K562 (cell line): ENCODE measurements at regions not wholly inside any gene's neighbourhood (a gene's known extent, or its start where the extent isn't known, plus 50 kb on each side); places are given as distances from the start of the nearest gene placed in this dataset.

ENCODE experiments used
- ATAC-seq: fragments of 200-7000 bp; cut with Tn5 transposase; 3 replicates; pipeline ENCODE4 v1.9.1; 2020; ENCODE audit warnings: moderate library complexity
- BruUV-seq: library from RNA; stranded (reverse); fragments of 400-500 nt; replicated peaks from 2 replicates; lab custom pipeline; 2021; lab: Mats Ljungman, UMichigan
- CTCF ChIA-PET: fragments of 300-600 bp; formaldehyde crosslinking; extraction: SDS; loops from one replicate; lab custom pipeline; 2021; ENCODE audit warnings: low intra/inter-chr PET ratio; lab: Yijun Ruan, JAX
- POLR2A ChIA-PET: fragments of 300-600, 350-650 bp; sonication (Branson Sonifier 250); formaldehyde crosslinking; extraction: SDS; loops from one replicate; lab custom pipeline; 2021; ENCODE audit warnings: antibody characterized with exemption, inconsistent platforms; lab: Yijun Ruan, JAX
- DNase-seq, 4 experiments: peaks; one replicate each; pipeline versions ENCODE4 v3.0.0 to v3.0.0-alpha.2; 2011 to 2018; ENCODE audit warnings: low spot score in 3 of 4, mixed read lengths in 3 of 4; ENCODE audit errors: extremely low read depth in 1 of 4
- FAIRE-seq: peaks from 2 replicates; lab custom pipeline; 2011; peaks lifted over from hg19 to GRCh38; lab: Jason Lieb, UNC
- H2AFZ ChIP-seq: 2 replicates; pipeline ENCODE4 v1.6.0; 2011; ENCODE audit warnings: low read depth, low read length, control low read depth, inconsistent platforms
- H3K27ac ChIP-seq: fragments of 200-600 bp; 3 replicates; pipeline ENCODE4 v1.8.0; 2011; ENCODE audit warnings: low read depth, mild to moderate bottlenecking, control low read depth, inconsistent platforms, low read length, moderate library complexity, mixed read lengths; ENCODE audit errors: extremely low read depth
- H3K27me3 ChIP-seq, 2 experiments: fragments of 300-600 bp in 1 of 2; 2 replicates in 1 of 2; 3 replicates in 1 of 2; pipeline versions ENCODE4 v1.6.0 to v1.8.0; 2011; ENCODE audit warnings: inconsistent platforms in 2 of 2, low read length in 2 of 2, mild to moderate bottlenecking in 1 of 2, mixed read lengths in 1 of 2, moderate library complexity in 1 of 2; ENCODE audit not compliant: control insufficient read depth in 2 of 2, insufficient read depth in 2 of 2
- H3K36me3 ChIP-seq: fragments of 300-600 bp; 3 replicates; pipeline ENCODE4 v1.8.0; 2011; ENCODE audit warnings: mild to moderate bottlenecking, low read length, inconsistent platforms; ENCODE audit not compliant: control insufficient read depth, insufficient read depth
- H3K4me1 ChIP-seq, 2 experiments: fragments of 200-600 bp in 1 of 2; replicated peaks in 1 of 2; 2 replicates in 1 of 2; 3 replicates in 1 of 2; pipeline versions ENCODE4 v1.5.1 to v1.8.0; 2011; ENCODE audit warnings: inconsistent platforms in 2 of 2, low read length in 2 of 2, mild to moderate bottlenecking in 1 of 2, mixed read lengths in 1 of 2, moderate library complexity in 1 of 2; ENCODE audit not compliant: control insufficient read depth in 2 of 2, insufficient read depth in 2 of 2
- H3K4me2 ChIP-seq: 2 replicates; pipeline ENCODE4 v1.6.1; 2011; ENCODE audit warnings: low read length, control low read depth, inconsistent platforms, mixed read lengths; ENCODE audit not compliant: insufficient read depth
- H3K4me3 ChIP-seq: fragments of 200-600 bp; sonication (generic), shearing (Covaris generic); 2 replicates; pipeline ENCODE4 v1.5.1; 2016; ENCODE audit warnings: control low read depth, inconsistent platforms
- H3K79me2 ChIP-seq: fragments of 200-600 bp; 3 replicates; pipeline ENCODE4 v1.8.0; 2011; ENCODE audit warnings: low read length, inconsistent platforms; ENCODE audit not compliant: control insufficient read depth, insufficient read depth
- H3K9ac ChIP-seq, 2 experiments: 2 replicates each; pipeline versions ENCODE4 v1.6.0 to v1.6.1; 2011; ENCODE audit warnings: low read depth in 2 of 2, low read length in 2 of 2, control low read depth in 1 of 2, inconsistent platforms in 1 of 2, mild to moderate bottlenecking in 1 of 2, mixed read lengths in 1 of 2; ENCODE audit not compliant: insufficient read depth in 1 of 2
- H3K9me1 ChIP-seq: one replicate; pipeline ENCODE4 v1.6.0; 2011; ENCODE audit warnings: inconsistent platforms, mild to moderate bottlenecking, low read length, moderate library complexity; ENCODE audit not compliant: control insufficient read depth, insufficient read depth
- H3K9me3 ChIP-seq: replicated peaks from 2 replicates; pipeline ENCODE4 v1.5.1; 2011; ENCODE audit warnings: low read depth, low read length, inconsistent platforms; ENCODE audit not compliant: control insufficient read depth, insufficient read depth
- H4K20me1 ChIP-seq: replicated peaks from 2 replicates; pipeline ENCODE4 v1.6.1; 2011; ENCODE audit warnings: low read length, inconsistent platforms, mixed read lengths; ENCODE audit not compliant: control insufficient read depth, insufficient read depth
- ATF1 ChIP-seq, 2 experiments: fragments of 450-650 bp in 1 of 2; IDR thresholded peaks; 2 replicates each; pipeline ENCODE4 v1.6.1; 2016; ENCODE audit warnings: missing compliant biosample characterization in 1 of 2, missing genetic modification characterization in 1 of 2
- BACH1 ChIP-seq: fragments of 200-800 bp; sonication (Bioruptor generic); IDR thresholded peaks from 2 replicates; pipeline ENCODE4 v1.6.1; 2016; ENCODE audit warnings: missing genetic modification characterization, missing compliant biosample characterization
- DIDO1 ChIP-seq: fragments of 450-650 bp; IDR thresholded peaks from 2 replicates; pipeline ENCODE4 v1.6.1; 2016; ENCODE audit warnings: low read depth, missing biosample characterization, missing genetic modification characterization
- HCFC1 ChIP-seq: IDR thresholded peaks from 2 replicates; pipeline ENCODE4 v1.6.1; 2012; ENCODE audit warnings: low read depth, low read length, improper control_type of control experiment
- NELFE ChIP-seq: IDR thresholded peaks from 2 replicates; pipeline ENCODE4 v1.6.1; 2011; ENCODE audit warnings: mild to moderate bottlenecking; ENCODE audit not compliant: insufficient read depth, insufficient read length
- POLR2AphosphoS5 ChIP-seq: IDR thresholded peaks from 2 replicates; pipeline ENCODE4 v1.6.1; 2011; ENCODE audit warnings: mild to moderate bottlenecking, low read depth, low read length, moderate library complexity; ENCODE audit not compliant: control insufficient read depth, insufficient read depth
- RBFOX2 ChIP-seq: fragments of 200-400 bp; formaldehyde crosslinking; IDR thresholded peaks from 2 replicates; pipeline ENCODE4 v1.6.1; 2017; ENCODE audit warnings: low read depth, mild to moderate bottlenecking, low read length, moderate library complexity
- RBM15 ChIP-seq: fragments of 200-400 bp; formaldehyde crosslinking; IDR thresholded peaks from 2 replicates; pipeline ENCODE4 v1.6.1; 2018; ENCODE audit warnings: mild to moderate bottlenecking, low read length, moderate library complexity; ENCODE audit not compliant: insufficient read depth
- SMARCA5 ChIP-seq: fragments of 450-650 bp; IDR thresholded peaks from 2 replicates; pipeline ENCODE4 v1.6.1; 2016
- SMARCE1 ChIP-seq: fragments of 450-650 bp; IDR thresholded peaks from 2 replicates; pipeline ENCODE4 v1.7.1; 2016; ENCODE audit warnings: mild to moderate bottlenecking
- YBX1 ChIP-seq: fragments of 450-650 bp; IDR thresholded peaks from 2 replicates; pipeline ENCODE4 v1.7.1; 2016; ENCODE audit warnings: mild to moderate bottlenecking
- ZNF224 ChIP-seq: sonication (generic); formaldehyde crosslinking; IDR thresholded peaks from 2 replicates; pipeline ENCODE4 v1.8.0; 2022; ENCODE audit warnings: mild to moderate bottlenecking, missing genetic modification reagents
- WGBS: fragments of 100-300 bp; shearing (Covaris generic); methylation state at CpG from one replicate; pipeline ENCODE4 v1.1.6; 2016; ENCODE audit warnings: low coverage, mixed read lengths; ENCODE audit not compliant: insufficient coverage; ENCODE audit errors: missing lambda C conversion rate; 5-methylcytosine and 5-hydroxymethylcytosine counted together
- in situ Hi-C: fragments of 300-500 bp; cut with MboI; formaldehyde crosslinking; loops from 4 replicates; pipeline ENCODE4 v1.15.0; 2018; ENCODE audit warnings: inconsistent platforms, mixed read lengths
- intact Hi-C: fragments of 100-400 bp; cut with micrococcal nuclease; formaldehyde crosslinking; loops from 2 replicates; pipeline ENCODE4 v1.14.2; 2022
- TF ChIP-seq, protein P1 (sequence below): sonication (generic); IDR thresholded peaks from 2 replicates; pipeline ENCODE4 v1.6.1; 2016
- TF ChIP-seq, protein P2 (sequence below), 2 experiments: fragments of 450-650 bp in 1 of 2; sonication (generic) in 1 of 2; formaldehyde crosslinking in 1 of 2; IDR thresholded peaks in 1 of 2; conservative IDR thresholded peaks in 1 of 2; 2 replicates each; pipeline versions ENCODE4 v1.6.1 to v1.8.1; 2016 to 2023; ENCODE audit warnings: mild to moderate bottlenecking in 2 of 2, moderate library complexity in 2 of 2, inconsistent platforms in 1 of 2, missing genetic modification reagents in 1 of 2
- TF ChIP-seq, protein P3 (sequence below): fragments of 250-450 bp; sonication (Bioruptor Pico); IDR thresholded peaks from 2 replicates; pipeline ENCODE4 v1.8.0; 2022; ENCODE audit warnings: inconsistent platforms, mild to moderate bottlenecking, moderate library complexity, borderline replicate concordance
- TF ChIP-seq, protein P4 (sequence below): sonication (generic); formaldehyde crosslinking; IDR thresholded peaks from 2 replicates; pipeline ENCODE4 v1.8.1; 2023; ENCODE audit warnings: mild to moderate bottlenecking, missing genetic modification reagents

DNA sequence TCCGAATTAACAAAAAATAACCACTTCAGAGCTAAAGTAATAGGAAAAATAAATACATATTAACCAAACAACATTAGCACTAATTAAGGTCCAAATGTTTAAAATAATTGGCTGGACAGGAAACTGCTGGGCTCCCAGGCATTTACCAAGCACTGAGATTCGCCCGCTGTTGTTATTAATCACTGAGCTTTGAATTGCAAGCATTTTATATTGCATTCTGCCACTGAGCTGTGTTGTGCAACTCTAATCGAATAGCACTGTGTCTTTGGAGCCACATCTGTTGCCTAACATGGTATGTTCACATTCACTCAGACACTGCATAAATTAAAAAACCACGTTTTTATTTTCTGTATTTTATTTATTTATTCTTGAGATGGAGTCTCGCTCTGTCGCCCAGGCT is 88.9 kb downstream of the SOWAHC start:
- no peak for ATAC-seq
- no peak overlapping the region for H2AFZ ChIP-seq
- H3K4me2 ChIP-seq: no peak overlapping the region
- H3K9ac ChIP-seq: no peak overlapping the region
- H3K27me3 ChIP-seq: peaks cover 0 to 16% of the 10 kb centered on the region in 2 experiments; a peak in 1 of 5 replicates
- no peak for DNase-seq
- no peaks in the 10 kb centered on the region for H3K36me3 ChIP-seq
- H3K4me1 ChIP-seq: no peaks in the 10 kb centered on the region
- intact Hi-C loops (no loop called here), in situ Hi-C loops (no loop called here)
- H3K79me2 ChIP-seq: no peaks in the 10 kb centered on the region
- under 1% methylated on average over 7 of the region's 7 CpGs for WGBS
- FAIRE-seq: no peak
- H3K27ac ChIP-seq: no peak overlapping the region
- POLR2A ChIA-PET: no interaction called here
- no peaks in the 10 kb centered on the region for H3K9me1 ChIP-seq
- CTCF ChIA-PET: no interaction called here
- H4K20me1 ChIP-seq: no peaks in the 10 kb centered on the region
- BruUV-seq: no TSS peak
- TF ChIP-seq HCFC1: no peak
- TF ChIP-seq RBM15: no peak
- no peak for TF ChIP-seq SMARCA5
- TF ChIP-seq, protein P1, sequence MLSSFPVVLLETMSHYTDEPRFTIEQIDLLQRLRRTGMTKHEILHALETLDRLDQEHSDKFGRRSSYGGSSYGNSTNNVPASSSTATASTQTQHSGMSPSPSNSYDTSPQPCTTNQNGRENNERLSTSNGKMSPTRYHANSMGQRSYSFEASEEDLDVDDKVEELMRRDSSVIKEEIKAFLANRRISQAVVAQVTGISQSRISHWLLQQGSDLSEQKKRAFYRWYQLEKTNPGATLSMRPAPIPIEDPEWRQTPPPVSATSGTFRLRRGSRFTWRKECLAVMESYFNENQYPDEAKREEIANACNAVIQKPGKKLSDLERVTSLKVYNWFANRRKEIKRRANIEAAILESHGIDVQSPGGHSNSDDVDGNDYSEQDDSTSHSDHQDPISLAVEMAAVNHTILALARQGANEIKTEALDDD: no peak
- TF ChIP-seq BACH1: no peak
- no peak for TF ChIP-seq YBX1
- TF ChIP-seq DIDO1: no peak
- TF ChIP-seq, protein P2, sequence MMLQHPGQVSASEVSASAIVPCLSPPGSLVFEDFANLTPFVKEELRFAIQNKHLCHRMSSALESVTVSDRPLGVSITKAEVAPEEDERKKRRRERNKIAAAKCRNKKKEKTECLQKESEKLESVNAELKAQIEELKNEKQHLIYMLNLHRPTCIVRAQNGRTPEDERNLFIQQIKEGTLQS (IDR thresholded peaks at IDR 0.05): no peak
- TF ChIP-seq, protein P2 (CRISPR knock-in tag; conservative IDR thresholded peaks at IDR 0.05): no peak
- TF ChIP-seq SMARCE1: no peak
- TF ChIP-seq, protein P3, sequence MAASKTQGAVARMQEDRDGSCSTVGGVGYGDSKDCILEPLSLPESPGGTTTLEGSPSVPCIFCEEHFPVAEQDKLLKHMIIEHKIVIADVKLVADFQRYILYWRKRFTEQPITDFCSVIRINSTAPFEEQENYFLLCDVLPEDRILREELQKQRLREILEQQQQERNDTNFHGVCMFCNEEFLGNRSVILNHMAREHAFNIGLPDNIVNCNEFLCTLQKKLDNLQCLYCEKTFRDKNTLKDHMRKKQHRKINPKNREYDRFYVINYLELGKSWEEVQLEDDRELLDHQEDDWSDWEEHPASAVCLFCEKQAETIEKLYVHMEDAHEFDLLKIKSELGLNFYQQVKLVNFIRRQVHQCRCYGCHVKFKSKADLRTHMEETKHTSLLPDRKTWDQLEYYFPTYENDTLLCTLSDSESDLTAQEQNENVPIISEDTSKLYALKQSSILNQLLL (CRISPR knock-in tag): no peak
- TF ChIP-seq RBFOX2: no peak
- TF ChIP-seq POLR2AphosphoS5: no peak
- no peak for TF ChIP-seq NELFE
- TF ChIP-seq ZNF224 (CRISPR knock-in tag): no peak
- TF ChIP-seq, protein P4, sequence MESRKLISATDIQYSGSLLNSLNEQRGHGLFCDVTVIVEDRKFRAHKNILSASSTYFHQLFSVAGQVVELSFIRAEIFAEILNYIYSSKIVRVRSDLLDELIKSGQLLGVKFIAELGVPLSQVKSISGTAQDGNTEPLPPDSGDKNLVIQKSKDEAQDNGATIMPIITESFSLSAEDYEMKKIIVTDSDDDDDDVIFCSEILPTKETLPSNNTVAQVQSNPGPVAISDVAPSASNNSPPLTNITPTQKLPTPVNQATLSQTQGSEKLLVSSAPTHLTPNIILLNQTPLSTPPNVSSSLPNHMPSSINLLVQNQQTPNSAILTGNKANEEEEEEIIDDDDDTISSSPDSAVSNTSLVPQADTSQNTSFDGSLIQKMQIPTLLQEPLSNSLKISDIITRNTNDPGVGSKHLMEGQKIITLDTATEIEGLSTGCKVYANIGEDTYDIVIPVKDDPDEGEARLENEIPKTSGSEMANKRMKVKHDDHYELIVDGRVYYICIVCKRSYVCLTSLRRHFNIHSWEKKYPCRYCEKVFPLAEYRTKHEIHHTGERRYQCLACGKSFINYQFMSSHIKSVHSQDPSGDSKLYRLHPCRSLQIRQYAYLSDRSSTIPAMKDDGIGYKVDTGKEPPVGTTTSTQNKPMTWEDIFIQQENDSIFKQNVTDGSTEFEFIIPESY (CRISPR knock-in tag): no peak
- TF ChIP-seq ATF1 (CRISPR knock-in tag; IDR thresholded peaks at IDR 0.05): no peak
- TF ChIP-seq ATF1 (tag; IDR thresholded peaks at IDR 0.05): no peak
- no peaks in the 10 kb centered on the region for H3K9me3 ChIP-seq
- no peak overlapping the region for H3K4me3 ChIP-seq
